ENCODE measurements at regions not wholly inside any gene's neighbourhood (a gene's known extent, or its start where the extent isn't known, plus 50 kb on each side); places are given as distances from the start of the nearest gene placed in this dataset.
"Not testable (repeated sequence)": the region's sequence is repeated elsewhere in the genome, so short reads cannot be mapped to it uniquely, and the experiment has no call there.

- no peak for DNase-seq
- intact Hi-C loops (cut with DNase I; ENCODE audit: low total_unique reads): no loop called here
- TF ChIP-seq POLR2A (IDR thresholded peaks at IDR 0.05): no peak
- no peak for TF ChIP-seq EP300 (IDR thresholded peaks at IDR 0.05)
- no peak for TF ChIP-seq POLR2AphosphoS5 (IDR thresholded peaks at IDR 0.05)
- TF ChIP-seq, protein P1, sequence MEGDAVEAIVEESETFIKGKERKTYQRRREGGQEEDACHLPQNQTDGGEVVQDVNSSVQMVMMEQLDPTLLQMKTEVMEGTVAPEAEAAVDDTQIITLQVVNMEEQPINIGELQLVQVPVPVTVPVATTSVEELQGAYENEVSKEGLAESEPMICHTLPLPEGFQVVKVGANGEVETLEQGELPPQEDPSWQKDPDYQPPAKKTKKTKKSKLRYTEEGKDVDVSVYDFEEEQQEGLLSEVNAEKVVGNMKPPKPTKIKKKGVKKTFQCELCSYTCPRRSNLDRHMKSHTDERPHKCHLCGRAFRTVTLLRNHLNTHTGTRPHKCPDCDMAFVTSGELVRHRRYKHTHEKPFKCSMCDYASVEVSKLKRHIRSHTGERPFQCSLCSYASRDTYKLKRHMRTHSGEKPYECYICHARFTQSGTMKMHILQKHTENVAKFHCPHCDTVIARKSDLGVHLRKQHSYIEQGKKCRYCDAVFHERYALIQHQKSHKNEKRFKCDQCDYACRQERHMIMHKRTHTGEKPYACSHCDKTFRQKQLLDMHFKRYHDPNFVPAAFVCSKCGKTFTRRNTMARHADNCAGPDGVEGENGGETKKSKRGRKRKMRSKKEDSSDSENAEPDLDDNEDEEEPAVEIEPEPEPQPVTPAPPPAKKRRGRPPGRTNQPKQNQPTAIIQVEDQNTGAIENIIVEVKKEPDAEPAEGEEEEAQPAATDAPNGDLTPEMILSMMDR (IDR thresholded peaks at IDR 0.05): no peak
- H3K4me1 ChIP-seq: peaks cover 0 to 20% (median 6%) of the 10 kb centered on the region in 4 donors
- H3K4me3 ChIP-seq: no peak overlapping the region
- H3K9me3 ChIP-seq: no peaks in the 10 kb centered on the region
- H3K27me3 ChIP-seq: no peaks in the 10 kb centered on the region
- peak overlapping the region; percentile 22 to 73 (median 48) for H3K27ac ChIP-seq
- WGBS, 5 donors: 58 to 67% (median 62%) methylated on average over 14 to 19 of the region's 19 CpGs
- no peaks in the 10 kb centered on the region for H3K36me3 ChIP-seq
These were observed 169.7 kb downstream of the C9orf50 start for GRCh38 chr9:129451089-129451656.

DNA sequence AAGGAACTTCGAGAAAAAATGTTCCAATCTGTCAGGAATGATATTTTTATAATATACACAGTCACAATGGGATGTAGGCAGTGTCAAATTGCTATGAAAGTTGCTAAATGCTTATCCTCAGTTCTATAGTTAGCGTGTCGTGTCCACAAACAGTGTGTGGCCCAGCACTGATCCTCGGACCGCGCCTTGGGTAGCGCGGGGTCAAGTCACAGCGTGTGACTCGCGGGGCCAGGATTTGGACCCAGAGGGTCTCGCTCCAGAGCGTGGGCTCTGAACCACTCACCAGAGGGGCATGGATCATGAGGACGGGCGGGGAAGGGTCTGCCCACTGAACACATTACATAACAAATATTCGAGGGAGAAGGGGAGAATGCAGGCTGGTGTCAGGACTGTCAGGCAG lies 171.8 kb downstream of the C9orf50 start:
- no peak overlapping the region for H3K27ac ChIP-seq
- no peak for DNase-seq
- H3K36me3 ChIP-seq: no peaks in the 10 kb centered on the region
- no peak overlapping the region for H3K4me3 ChIP-seq
- H3K4me1 ChIP-seq: peaks cover 0 to 12% (median 6%) of the 10 kb centered on the region in 4 donors
- intact Hi-C loops (cut with DNase I; ENCODE audit: low total_unique reads): no loop called here
- H3K9me3 ChIP-seq: no peaks in the 10 kb centered on the region
- no peaks in the 10 kb centered on the region for H3K27me3 ChIP-seq
- TF ChIP-seq POLR2A (IDR thresholded peaks at IDR 0.05) (no peak), EP300 (IDR thresholded peaks at IDR 0.05) (no peak), POLR2AphosphoS5 (IDR thresholded peaks at IDR 0.05) (no peak)
- TF ChIP-seq, protein P1 (IDR thresholded peaks at IDR 0.05): no peak
- 87 to 92% (median 91%) methylated on average over 12 to 16 of the region's 16 CpGs for WGBS, 5 donors

- 83 to 85% (median 85%) methylated on average over 12 to 14 of the region's 14 CpGs for WGBS, 5 donors
- H3K36me3 ChIP-seq: no peaks in the 10 kb centered on the region
- H3K4me3 ChIP-seq: no peak overlapping the region
- H3K4me1 ChIP-seq: peaks cover 0 to 19% (median 10%) of the 10 kb centered on the region in 4 donors
- no peaks in the 10 kb centered on the region for H3K9me3 ChIP-seq
- H3K27me3 ChIP-seq: no peaks in the 10 kb centered on the region
- peak in 1 of 2 donors; percentile 10 for DNase-seq
- intact Hi-C loops (cut with DNase I; ENCODE audit: low total_unique reads): no loop called here
- H3K27ac ChIP-seq: no peak overlapping the region
- TF ChIP-seq EP300 (IDR thresholded peaks at IDR 0.05) (no peak), POLR2A (IDR thresholded peaks at IDR 0.05) (no peak), POLR2AphosphoS5 (IDR thresholded peaks at IDR 0.05) (no peak)
- TF ChIP-seq, protein P1 (IDR thresholded peaks at IDR 0.05): no peak
These were observed 173.9 kb downstream of the C9orf50 start for GRCh38 chr9:129446828-129447550.

- Histone ChIP-seq H3K27me3 (no peaks in the 10 kb centered on the region), H3K9me3 (no peaks in the 10 kb centered on the region), H3K27ac (no peak overlapping the region), H3K4me1 (peaks cover 0 to 9% (median 4%) of the 10 kb centered on the region in 4 donors), H3K4me3 (no peak overlapping the region), H3K36me3 (no peaks in the 10 kb centered on the region)
- TF ChIP-seq, protein P1 (IDR thresholded peaks at IDR 0.05): no peak
- no peak for TF ChIP-seq EP300 (IDR thresholded peaks at IDR 0.05)
- TF ChIP-seq POLR2AphosphoS5 (IDR thresholded peaks at IDR 0.05): no peak
- 90 to 94% (median 90%) methylated on average over 10 of the region's 10 CpGs for WGBS, 5 donors
- intact Hi-C loops (cut with DNase I; ENCODE audit: low total_unique reads): no loop called here
- no peak for DNase-seq
These were observed 175.1 kb downstream of the C9orf50 start for GRCh38 chr9:129445794-129446306.

DNA sequence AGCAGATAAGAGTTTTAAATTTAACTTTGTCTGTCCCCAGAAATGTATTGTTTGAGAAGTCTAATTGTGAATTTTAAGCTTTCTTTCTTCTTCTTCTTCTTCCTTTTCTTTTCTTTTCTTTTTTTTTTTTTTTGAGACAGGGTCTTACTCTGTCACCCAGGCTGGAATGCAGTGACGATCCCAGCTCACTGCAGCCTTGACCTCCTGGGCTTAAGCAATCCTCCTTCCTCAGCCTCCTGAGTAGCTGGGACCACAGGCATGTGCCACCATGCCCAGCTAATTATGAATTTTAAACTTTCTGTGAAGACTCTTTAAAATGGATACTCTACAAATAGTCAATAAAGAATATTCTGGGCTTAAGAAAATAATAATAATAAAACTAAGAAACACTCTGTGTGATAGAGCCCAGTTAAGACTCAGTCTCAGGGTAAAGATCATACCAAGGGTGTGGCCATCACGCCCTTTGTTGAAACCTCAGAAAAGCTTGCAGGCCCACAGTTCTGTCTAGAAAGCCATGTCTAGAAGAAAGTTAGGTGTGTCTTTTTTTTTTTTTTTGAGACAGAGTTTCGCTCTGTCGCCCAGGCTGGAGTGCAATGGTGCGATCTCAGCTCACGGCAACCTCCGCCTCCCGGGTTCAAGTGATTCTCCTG lies 177.3 kb downstream of the C9orf50 start:
- H3K27ac ChIP-seq; H3K36me3 ChIP-seq; H3K27me3 ChIP-seq; H3K9me3 ChIP-seq; H3K4me3 ChIP-seq; intact Hi-C loops (cut with DNase I; ENCODE audit: low total_unique reads): not testable (repeated sequence)
- peaks cover 0 to 11% (median 5%) of the 10 kb centered on the region in 4 donors for H3K4me1 ChIP-seq
- 83 to 94% (median 92%) methylated on average over 8 of the region's 8 CpGs for WGBS, 5 donors
- DNase-seq: peak in 1 of 2 donors; percentile 26
